Stimulated activated CD4-positive, alpha-beta T cell treated with anti-CD3 and anti-CD28 coated beads, Interleukin-15, amount 100 ng/mL, for 48 hours (primary cell): ENCODE measurements at regions not wholly inside any gene's neighbourhood (a gene's known extent, or its start where the extent isn't known, plus 50 kb on each side); places are given as distances from the start of the nearest gene placed in this dataset.

Source experiments
- DNase-seq, 2 donors: peaks; one replicate each; pipeline ENCODE4 v3.0.0-alpha.2; 2020; ENCODE audit warnings: low read depth in 2 of 2

DNA sequence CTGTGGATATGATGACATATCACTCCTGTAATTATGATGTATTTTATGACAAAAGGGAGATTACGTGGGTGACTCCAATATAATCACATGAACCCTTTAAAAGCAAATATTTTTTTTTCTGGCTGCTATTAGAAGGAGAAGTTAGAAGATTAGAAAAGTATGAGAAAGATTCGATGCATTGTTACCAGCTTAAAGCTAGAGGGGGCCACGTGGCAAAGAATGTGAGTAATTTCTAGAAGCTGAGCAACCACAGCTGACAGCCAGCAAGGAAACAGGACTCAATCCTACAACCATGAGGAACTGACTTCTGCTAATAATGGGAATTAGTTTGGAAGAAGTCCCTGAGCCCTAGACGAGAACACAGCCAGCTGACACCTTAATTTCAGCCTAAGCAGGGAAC lies 56.3 kb upstream of the C1orf87 start:
- no peak for DNase-seq

DNA sequence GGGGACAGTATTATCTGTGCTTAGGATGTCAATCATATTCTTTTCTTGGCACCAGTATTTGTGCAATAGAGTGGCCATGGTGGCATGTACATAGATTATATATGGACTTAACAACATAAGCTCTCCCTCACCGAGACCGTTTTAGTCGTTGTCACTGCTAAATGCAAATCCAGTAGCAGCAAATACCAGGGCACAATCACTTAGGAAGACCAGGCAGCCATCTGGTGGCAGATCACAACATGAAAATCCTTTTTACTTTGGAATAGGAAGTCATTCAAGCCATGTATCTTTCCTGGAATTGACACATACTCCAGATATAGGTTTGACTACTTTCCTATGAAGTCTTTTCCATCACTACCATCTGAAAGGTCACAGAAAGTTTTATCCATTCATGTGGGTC lies 53.2 kb upstream of the C1orf87 start:
- no peak for DNase-seq
